IMR-90 (cell line): ENCODE measurements at regions not wholly inside any gene's neighbourhood (a gene's known extent, or its start where the extent isn't known, plus 50 kb on each side); places are given as distances from the start of the nearest gene placed in this dataset.

ENCODE experiments used
- ATAC-seq: fragments of 200-7000 bp; cut with Tn5 transposase; 2 replicates; pipeline ENCODE4 v1.9.1; 2020; ENCODE audit warnings: low read depth, mild to moderate bottlenecking, moderate library complexity
- BruUV-seq: library from RNA; stranded (reverse); fragments of 400-500 nt; replicated peaks from 2 replicates; lab custom pipeline; 2021; lab: Mats Ljungman, UMichigan
- CTCF ChIA-PET: fragments of 300-600 bp; formaldehyde crosslinking; extraction: SDS; loops from one replicate; lab custom pipeline; 2021; ENCODE audit warnings: antibody characterized with exemption; lab: Yijun Ruan, JAX
- POLR2A ChIA-PET: fragments of 300-600 bp; sonication (Branson Sonifier 250); formaldehyde crosslinking; loops from one replicate; lab custom pipeline; 2022; ENCODE audit warnings: antibody characterized with exemption; ENCODE audit not compliant: unreplicated experiment; lab: Charles Lee
- DNase-seq: peaks from one replicate; pipeline ENCODE4 v3.0.0; 2013
- H2AFZ ChIP-seq: replicated peaks from 2 replicates; pipeline ENCODE3; 2013; ENCODE audit warnings: low read length, mild to moderate bottlenecking; ENCODE audit not compliant: poor library complexity
- H2AK5ac ChIP-seq: 2 replicates; pipeline ENCODE4 v1.6.1; 2013; ENCODE audit warnings: low read depth, low read length, inconsistent platforms
- H2AK9ac ChIP-seq: replicated peaks from 2 replicates; pipeline ENCODE3; 2013; ENCODE audit warnings: mild to moderate bottlenecking, low read depth, low read length, moderate library complexity; ENCODE audit not compliant: poor library complexity
- H2BK120ac ChIP-seq: 2 replicates; pipeline ENCODE4 v1.6.1; 2013; ENCODE audit warnings: low read depth, low read length, inconsistent platforms
- H2BK15ac ChIP-seq: 3 replicates; pipeline ENCODE4 v1.6.1; 2013; ENCODE audit warnings: low read depth, low read length, inconsistent platforms
- H2BK20ac ChIP-seq: 2 replicates; pipeline ENCODE4 v1.6.1; 2013; ENCODE audit warnings: low read depth, mild to moderate bottlenecking, inconsistent platforms, low read length, moderate library complexity
- H2BK5ac ChIP-seq: 2 replicates; pipeline ENCODE4 v1.6.1; 2013; ENCODE audit warnings: mild to moderate bottlenecking, low read depth, low read length, inconsistent platforms; ENCODE audit not compliant: poor library complexity, severe bottlenecking
- H3K14ac ChIP-seq: replicated peaks from 2 replicates; pipeline ENCODE4 v1.6.1; 2013; ENCODE audit warnings: low read depth, low read length, inconsistent platforms
- H3K18ac ChIP-seq: 2 replicates; pipeline ENCODE4 v1.6.1; 2013; ENCODE audit warnings: low read depth, low read length, control low read depth
- H3K23ac ChIP-seq: 2 replicates; pipeline ENCODE4 v1.6.1; 2013; ENCODE audit warnings: low read depth, low read length, inconsistent platforms
- H3K27ac ChIP-seq: 2 replicates; pipeline ENCODE4 v1.5.1; 2013; ENCODE audit warnings: mild to moderate bottlenecking, control low read depth, low read length; ENCODE audit not compliant: insufficient read depth
- H3K27me3 ChIP-seq: 2 replicates; pipeline ENCODE4 v1.6.1; 2013; ENCODE audit warnings: low read length; ENCODE audit not compliant: control insufficient read depth, insufficient read depth
- H3K36me3 ChIP-seq: 2 replicates; pipeline ENCODE4 v1.6.1; 2013; ENCODE audit warnings: low read length, mixed read lengths; ENCODE audit not compliant: control insufficient read depth, insufficient read depth
- H3K4ac ChIP-seq: 2 replicates; pipeline ENCODE4 v1.6.1; 2013; ENCODE audit warnings: low read depth, low read length, inconsistent platforms
- H3K4me1 ChIP-seq: 2 replicates; pipeline ENCODE4 v1.6.1; 2013; ENCODE audit warnings: low read length, mixed read lengths; ENCODE audit not compliant: control insufficient read depth, insufficient read depth
- H3K4me2 ChIP-seq: 2 replicates; pipeline ENCODE4 v1.6.1; 2013; ENCODE audit warnings: low read depth, mild to moderate bottlenecking, control low read depth, low read length, moderate library complexity
- H3K4me3 ChIP-seq: 2 replicates; pipeline ENCODE4 v1.5.1; 2013; ENCODE audit warnings: low read depth, mild to moderate bottlenecking, control low read depth, low read length, moderate library complexity; ENCODE audit not compliant: insufficient read depth
- H3K56ac ChIP-seq: 2 replicates; pipeline ENCODE4 v1.6.1; 2013; ENCODE audit warnings: low read length, inconsistent platforms; ENCODE audit not compliant: insufficient read depth; ENCODE audit errors: extremely low read depth
- H3K79me1 ChIP-seq, 2 experiments: 2 replicates each; pipeline ENCODE4 v1.6.1; 2013; ENCODE audit warnings: low read length in 2 of 2, inconsistent platforms in 1 of 2, low read depth in 1 of 2
- H3K9ac ChIP-seq: 2 replicates; pipeline ENCODE4 v1.6.1; 2013; ENCODE audit warnings: low read depth, low read length, control low read depth
- H3K9me1 ChIP-seq: 2 replicates; pipeline ENCODE4 v1.6.1; 2013; ENCODE audit warnings: low read length, inconsistent platforms; ENCODE audit not compliant: insufficient read depth
- H3K9me3 ChIP-seq: 2 replicates; pipeline ENCODE4 v1.6.1; 2013; ENCODE audit warnings: low read length; ENCODE audit not compliant: control insufficient read depth, insufficient read depth
- H4K20me1 ChIP-seq: 2 replicates; pipeline ENCODE4 v1.6.1; 2013; ENCODE audit warnings: low read length, inconsistent platforms; ENCODE audit not compliant: insufficient read depth
- H4K5ac ChIP-seq: 2 replicates; pipeline ENCODE4 v1.6.1; 2013; ENCODE audit warnings: mild to moderate bottlenecking, low read depth, low read length, control low read depth
- H4K8ac ChIP-seq, 2 experiments: 2 replicates each; pipeline ENCODE4 v1.6.1; 2013; ENCODE audit warnings: low read depth in 2 of 2, low read length in 2 of 2, control low read depth in 1 of 2, inconsistent platforms in 1 of 2
- H4K91ac ChIP-seq: 2 replicates; pipeline ENCODE4 v1.6.1; 2013; ENCODE audit warnings: low read depth, low read length, inconsistent platforms; ENCODE audit not compliant: insufficient read depth
- FOS ChIP-seq: fragments of 150-350 bp; IDR thresholded peaks from 2 replicates; pipeline ENCODE4 v1.6.1; 2016; ENCODE audit warnings: low read depth, low read length
- POLR2A ChIP-seq: IDR thresholded peaks from 2 replicates; pipeline ENCODE4 v1.6.1; 2012; ENCODE audit warnings: mild to moderate bottlenecking, low read depth, low read length
- WGBS, 2 experiments: methylation state at CpG; one replicate each; pipeline versions ENCODE4 v1.1.5 to v1.1.7; 2013; ENCODE audit warnings: missing lambda C conversion rate in 2 of 2; ENCODE audit not compliant: insufficient read length in 1 of 2; ENCODE audit errors: extremely low coverage in 2 of 2; 5-methylcytosine and 5-hydroxymethylcytosine counted together
- dilution Hi-C: fragments of 300-500 bp; cut with HindIII; formaldehyde crosslinking; loops from one replicate; pipeline ENCODE4 v1.14.3; 2018; ENCODE audit warnings: low sequenced_read_pairs; ENCODE audit not compliant: unreplicated experiment
- in situ Hi-C: fragments of 300-500 bp; cut with MboI; formaldehyde crosslinking; loops from 3 replicates; pipeline ENCODE4 v1.14.3; 2019; ENCODE audit warnings: low sequenced_read_pairs, inconsistent platforms, mixed read lengths
- intact Hi-C: fragments of 100-400 bp; cut with micrococcal nuclease; formaldehyde crosslinking; loops from 2 replicates; pipeline ENCODE4 v1.10.0; 2022

DNA sequence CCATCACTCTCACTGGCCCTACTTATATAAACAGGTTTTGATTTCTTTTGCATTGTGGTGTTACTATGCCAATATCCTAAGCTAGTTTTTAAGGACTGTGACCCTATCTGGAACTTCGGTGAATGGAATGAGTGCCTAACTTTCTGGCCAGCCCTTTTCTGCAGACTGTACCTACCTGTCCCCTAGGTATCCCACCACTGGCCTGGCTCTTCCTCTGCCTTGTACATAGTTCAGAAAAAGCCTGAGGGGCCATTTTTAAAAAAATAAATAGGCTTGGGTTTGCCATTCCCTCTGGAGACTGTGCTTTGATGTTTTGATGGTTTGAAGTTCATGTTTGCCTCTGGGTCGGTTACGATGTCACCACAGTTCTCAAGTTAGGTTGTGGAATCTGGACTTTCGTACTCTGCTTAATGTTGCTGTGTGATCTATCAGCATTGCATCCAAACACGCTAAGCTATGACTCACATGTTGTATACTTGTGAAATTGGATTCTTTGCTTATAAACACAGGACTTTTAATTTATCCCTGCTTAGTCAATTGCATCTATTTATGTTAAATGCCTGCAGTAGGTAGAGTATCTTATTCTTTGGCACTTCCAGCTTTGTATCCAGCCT lies 182.0 kb downstream of the ANKRD50 start:
- DNase-seq (peak; percentile 55), ATAC-seq (peak; percentile 89)
- no peak overlapping the region for H2BK120ac ChIP-seq
- H3K18ac ChIP-seq: no peak overlapping the region
- H2BK20ac ChIP-seq: no peak overlapping the region
- H2BK5ac ChIP-seq: no peak overlapping the region
- H4K20me1 ChIP-seq: no peaks in the 10 kb centered on the region
- no peaks in the 10 kb centered on the region for H3K79me1 ChIP-seq
- in situ Hi-C loops: no loop called here
- H3K4me3 ChIP-seq: no peak overlapping the region
- H3K14ac ChIP-seq: no peak overlapping the region
- H3K23ac ChIP-seq: no peak overlapping the region
- no peak overlapping the region for H2AK5ac ChIP-seq
- no peak overlapping the region for H2AFZ ChIP-seq
- TF ChIP-seq POLR2A (no peak), FOS (peak; percentile 49; the same call in 1 of the 2 replicates)
- H3K27me3 ChIP-seq: no peaks in the 10 kb centered on the region
- no peak overlapping the region for H4K8ac ChIP-seq
- no peak overlapping the region for H3K56ac ChIP-seq
- no peaks in the 10 kb centered on the region for H3K36me3 ChIP-seq
- H4K5ac ChIP-seq: no peak overlapping the region
- BruUV-seq: no TSS peak
- no peak overlapping the region for H4K91ac ChIP-seq
- WGBS, 2 experiments: no CpG with 5 or more reads among the region's 5 CpGs
- no peak overlapping the region for H3K9ac ChIP-seq
- H2AK9ac ChIP-seq: no peak overlapping the region
- POLR2A ChIA-PET: no interaction called here
- H3K9me3 ChIP-seq: no peaks in the 10 kb centered on the region
- peaks cover 6% of the 10 kb centered on the region for H3K4me1 ChIP-seq
- dilution Hi-C loops: no loop called here
- no peak overlapping the region for H3K4ac ChIP-seq
- intact Hi-C loops: no loop called here
- H2BK15ac ChIP-seq: no peak overlapping the region
- no peak overlapping the region for H3K27ac ChIP-seq
- H3K4me2 ChIP-seq: no peak overlapping the region
- CTCF ChIA-PET: no interaction called here
- H3K9me1 ChIP-seq: 0 out of 2 replicates have a peak, but pooled peaks cover under 1% of the 10 kb centered on the region
